ENCODE measurements at regions not wholly inside any gene's neighbourhood (a gene's known extent, or its start where the extent isn't known, plus 50 kb on each side); places are given as distances from the start of the nearest gene placed in this dataset.

DNA sequence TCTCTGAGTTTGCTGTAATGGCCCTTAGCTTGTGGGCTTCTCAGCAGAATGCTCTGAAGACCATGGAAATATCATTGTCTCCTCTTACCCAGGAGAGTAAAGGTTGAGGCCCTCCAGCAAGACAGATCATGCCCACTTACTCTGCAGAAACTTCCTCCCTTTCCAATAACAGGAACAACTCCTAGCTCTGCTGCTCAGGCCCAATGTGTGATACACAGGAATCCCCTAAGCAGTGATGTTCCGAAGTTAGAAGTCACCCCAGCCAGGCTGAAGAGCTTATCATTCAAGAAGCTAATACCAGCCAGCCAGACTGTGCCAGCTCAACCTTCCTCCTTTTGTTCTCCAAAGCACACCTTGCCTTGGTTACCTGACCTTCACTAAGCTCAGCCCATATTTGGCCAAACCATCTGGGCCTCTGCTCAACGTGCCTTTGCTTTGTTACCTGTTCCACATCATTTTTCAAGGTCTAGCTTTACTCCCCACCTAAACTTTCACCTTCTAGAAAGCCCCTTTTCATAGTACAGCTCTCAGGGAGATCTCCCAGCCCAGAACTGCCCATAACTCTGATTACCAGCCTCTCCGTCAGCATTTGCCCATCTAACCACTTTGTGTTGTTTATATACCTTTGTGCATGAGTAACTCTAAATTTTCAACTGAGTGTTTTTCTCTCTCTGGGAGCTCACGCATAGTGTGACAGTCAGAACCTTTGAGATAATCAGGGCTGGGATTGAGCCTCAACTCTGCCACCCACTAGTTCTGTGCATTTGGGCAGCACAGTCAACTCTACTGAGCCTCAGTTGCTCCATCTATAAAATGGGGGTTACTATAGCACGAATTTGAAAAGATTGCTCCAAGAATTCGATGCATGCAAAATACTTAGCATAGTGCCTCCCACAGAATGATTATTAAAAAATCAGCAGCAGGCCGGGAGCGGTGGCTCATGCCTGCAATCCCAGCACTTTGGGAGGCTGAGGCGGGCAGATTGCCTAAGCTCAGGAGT lies 107.6 kb upstream of the CPEB4 start:
- Histone ChIP-seq H4K8ac (replicated peaks; ENCODE audit: insufficient read length, low read depth, low read length) (no peak overlapping the region), H3K4me1 (ENCODE audit: insufficient read depth, low read length) (peaks cover 2% of the 10 kb centered on the region), H3K18ac (ENCODE audit: insufficient read length, low read depth, low read length) (no peak overlapping the region), H2AK5ac (ENCODE audit: insufficient read length, low read length) (no peak overlapping the region), H3K79me1 (ENCODE audit: insufficient read depth, low read depth, low read length, poor library complexity, severe bottlenecking) (no peaks in the 10 kb centered on the region), H3K14ac (ENCODE audit: insufficient read depth, low read length) (no peak overlapping the region), H3K56ac (ENCODE audit: insufficient read length, low read depth, low read length) (no peak overlapping the region), H3K4me2 (ENCODE audit: insufficient read depth, insufficient read length, low read length) (no peak overlapping the region), H4K20me1 (ENCODE audit: control insufficient read depth, insufficient read depth, insufficient read length) (no peaks in the 10 kb centered on the region), H3K79me2 (ENCODE audit: insufficient read depth, low read length) (no peaks in the 10 kb centered on the region), H2BK5ac (ENCODE audit: insufficient read length, low read length) (no peak overlapping the region), H3K27me3 (ENCODE audit: insufficient read depth, low read length) (no peaks in the 10 kb centered on the region), H2AFZ (ENCODE audit: low read length) (no peak overlapping the region), H4K91ac (ENCODE audit: insufficient read length, low read depth, low read length) (no peak overlapping the region), H3K27ac (ENCODE audit: insufficient read length, low read depth, low read length) (no peak overlapping the region), H3K23me2 (ENCODE audit: insufficient read length, low read depth, low read length, poor library complexity, severe bottlenecking) (no peaks in the 10 kb centered on the region), H2BK12ac (ENCODE audit: insufficient read length, low read depth, low read length) (no peak overlapping the region), H2BK15ac (ENCODE audit: low read depth, low read length) (no peak overlapping the region), H2BK120ac (ENCODE audit: low read depth, low read length, poor library complexity, severe bottlenecking) (no peak overlapping the region), H3K9me3 (ENCODE audit: control insufficient read depth, low read depth, low read length) (no peaks in the 10 kb centered on the region), H3K9ac (ENCODE audit: extremely low read depth, insufficient read length, low read length) (no peak overlapping the region), H4K5ac (ENCODE audit: insufficient read length, low read depth, low read length) (no peak overlapping the region), H2BK20ac (ENCODE audit: low read depth, low read length, poor library complexity, severe bottlenecking) (no peak overlapping the region), H3K4ac (ENCODE audit: low read depth, low read length) (no peak overlapping the region), H3K23ac (ENCODE audit: insufficient read length, low read depth, low read length) (no peak overlapping the region), H3T11ph (ENCODE audit: low read length) (no peak overlapping the region)
- Mint-ChIP-seq H3K4me3 (no peak overlapping the region), H3K4me1 (peaks cover 18 to 28% of the 10 kb centered on the region in 2 experiments), H3K9me3 (no peaks in the 10 kb centered on the region), H3K27me3 (ENCODE audit: low read depth) (no peaks in the 10 kb centered on the region; the same call in none of the 2 replicates), H3K27ac (no peak overlapping the region), H3K36me3 (ENCODE audit: insufficient read depth in 1 of 3, low read depth in 3 of 3) (no peaks in the 10 kb centered on the region)
- no CpG with 5 or more reads among the region's 9 CpGs for WGBS (ENCODE audit: extremely low coverage, insufficient read length, low lambda C conversion rate)
- TF ChIP-seq, protein P1, sequence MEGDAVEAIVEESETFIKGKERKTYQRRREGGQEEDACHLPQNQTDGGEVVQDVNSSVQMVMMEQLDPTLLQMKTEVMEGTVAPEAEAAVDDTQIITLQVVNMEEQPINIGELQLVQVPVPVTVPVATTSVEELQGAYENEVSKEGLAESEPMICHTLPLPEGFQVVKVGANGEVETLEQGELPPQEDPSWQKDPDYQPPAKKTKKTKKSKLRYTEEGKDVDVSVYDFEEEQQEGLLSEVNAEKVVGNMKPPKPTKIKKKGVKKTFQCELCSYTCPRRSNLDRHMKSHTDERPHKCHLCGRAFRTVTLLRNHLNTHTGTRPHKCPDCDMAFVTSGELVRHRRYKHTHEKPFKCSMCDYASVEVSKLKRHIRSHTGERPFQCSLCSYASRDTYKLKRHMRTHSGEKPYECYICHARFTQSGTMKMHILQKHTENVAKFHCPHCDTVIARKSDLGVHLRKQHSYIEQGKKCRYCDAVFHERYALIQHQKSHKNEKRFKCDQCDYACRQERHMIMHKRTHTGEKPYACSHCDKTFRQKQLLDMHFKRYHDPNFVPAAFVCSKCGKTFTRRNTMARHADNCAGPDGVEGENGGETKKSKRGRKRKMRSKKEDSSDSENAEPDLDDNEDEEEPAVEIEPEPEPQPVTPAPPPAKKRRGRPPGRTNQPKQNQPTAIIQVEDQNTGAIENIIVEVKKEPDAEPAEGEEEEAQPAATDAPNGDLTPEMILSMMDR (conservative IDR thresholded peaks at IDR 0.05): no peak
- DNase-seq: no peak

Measured in H9 (cell line).